GM18870 (cell line): ENCODE measurements at regions not wholly inside any gene's neighbourhood (a gene's known extent, or its start where the extent isn't known, plus 50 kb on each side); places are given as distances from the start of the nearest gene placed in this dataset.

Experiments
- ATAC-seq: cut with Tn5 transposase; IDR thresholded peaks from one replicate; pipeline ENCODE4 v1.9.1; 2021; ENCODE audit warnings: moderate library complexity; ENCODE audit not compliant: unreplicated experiment

- ATAC-seq = no peak
These were observed 520.7 kb downstream of the EIPR1 start for GRCh38 chr2:2856723-2857415.

GRCh38 chr2:2855297-2855696, 522.3 kb downstream of the EIPR1 start:
- ATAC-seq = no peak

DNA sequence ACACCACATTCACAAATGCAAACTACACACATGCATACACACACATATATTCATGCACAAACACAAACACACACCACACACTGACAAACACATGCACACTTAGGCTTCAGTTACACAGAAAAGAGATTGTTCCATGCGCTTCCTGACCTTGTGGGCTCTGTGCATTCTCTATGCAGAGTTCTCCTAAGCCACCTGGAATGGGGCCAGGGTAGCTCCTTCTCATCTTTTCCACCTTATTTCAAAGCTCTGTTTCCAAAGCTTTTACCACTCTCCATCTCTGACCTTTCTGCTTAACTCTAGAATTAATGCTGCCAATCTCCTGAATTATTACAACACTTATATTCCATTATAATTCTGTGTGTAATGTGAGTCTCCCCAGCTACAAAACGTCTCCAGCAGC, 522.3 kb upstream of the MYT1L start:
- ATAC-seq = no peak

- no peak for ATAC-seq
These were observed 521.0 kb upstream of the MYT1L start for GRCh38 chr2:2851806-2852777.

- ATAC-seq = no peak
These were observed 520.2 kb upstream of the MYT1L start for GRCh38 chr2:2851316-2851715.

GRCh38 chr2:2850859-2851258, 519.8 kb upstream of the MYT1L start:
- no peak for ATAC-seq

DNA sequence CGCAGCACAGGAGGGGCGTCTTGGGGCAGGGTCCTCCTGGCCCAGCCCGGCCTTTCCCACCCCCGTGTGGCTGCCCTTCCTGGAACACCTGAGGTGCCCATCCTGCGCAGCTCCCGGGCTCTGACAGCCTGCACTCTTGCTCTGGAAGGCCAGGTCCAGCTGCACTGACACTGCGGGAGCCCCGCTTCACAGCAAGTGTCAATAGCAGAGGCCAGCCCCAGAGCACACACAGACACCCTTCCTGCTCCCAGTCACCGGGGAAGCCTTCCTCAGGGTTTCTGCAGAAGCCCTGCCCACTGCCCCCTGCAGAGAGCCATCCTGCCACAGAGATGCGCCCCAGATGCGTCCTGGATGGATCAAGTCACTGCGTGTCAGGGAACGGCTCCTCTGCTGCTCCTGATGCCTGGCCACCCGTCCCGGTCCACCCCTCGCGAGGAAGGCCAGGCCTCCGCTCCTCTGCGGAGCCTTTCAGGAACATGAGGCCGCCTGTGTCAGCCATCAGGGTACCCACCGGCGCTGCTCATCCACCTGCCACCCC, 519.2 kb upstream of the MYT1L start:
- no peak for ATAC-seq

DNA sequence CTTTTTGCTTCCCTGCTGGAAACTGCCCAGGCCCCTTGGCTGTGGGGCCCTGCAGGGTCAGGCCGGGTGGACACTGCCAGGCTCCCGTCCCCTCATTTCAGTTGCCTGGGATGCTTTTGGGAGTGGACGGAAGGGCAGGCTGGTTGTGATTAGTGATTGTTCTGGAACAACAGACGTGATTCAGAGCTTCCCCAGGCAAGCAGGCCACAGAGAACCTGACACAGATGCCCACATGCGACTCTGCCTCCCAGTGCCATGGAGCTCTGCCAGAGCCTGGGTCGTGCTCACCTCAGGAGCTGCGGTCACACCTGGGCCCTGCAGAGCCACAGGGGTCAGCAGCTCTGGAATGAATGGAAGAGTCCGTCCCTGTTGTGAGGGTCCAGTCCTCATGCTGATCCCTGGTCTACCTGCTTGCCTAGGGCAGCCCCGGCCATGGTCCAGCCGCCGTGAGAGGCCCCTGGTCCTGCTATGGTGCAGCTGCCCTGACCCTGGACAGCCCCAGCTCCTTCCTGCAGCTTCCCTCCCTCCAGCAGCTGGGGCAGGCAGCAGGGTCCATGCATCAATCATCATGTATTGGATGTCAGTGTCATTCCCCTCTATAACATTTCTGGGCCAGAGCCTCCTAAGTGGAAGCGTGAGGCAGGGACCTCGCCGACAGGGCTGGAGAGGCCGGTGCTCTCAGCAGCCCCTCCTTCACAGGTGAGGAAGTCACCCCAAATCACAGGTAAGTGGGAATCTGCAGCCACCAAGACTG, 518.6 kb upstream of the MYT1L start:
- no peak for ATAC-seq

DNA sequence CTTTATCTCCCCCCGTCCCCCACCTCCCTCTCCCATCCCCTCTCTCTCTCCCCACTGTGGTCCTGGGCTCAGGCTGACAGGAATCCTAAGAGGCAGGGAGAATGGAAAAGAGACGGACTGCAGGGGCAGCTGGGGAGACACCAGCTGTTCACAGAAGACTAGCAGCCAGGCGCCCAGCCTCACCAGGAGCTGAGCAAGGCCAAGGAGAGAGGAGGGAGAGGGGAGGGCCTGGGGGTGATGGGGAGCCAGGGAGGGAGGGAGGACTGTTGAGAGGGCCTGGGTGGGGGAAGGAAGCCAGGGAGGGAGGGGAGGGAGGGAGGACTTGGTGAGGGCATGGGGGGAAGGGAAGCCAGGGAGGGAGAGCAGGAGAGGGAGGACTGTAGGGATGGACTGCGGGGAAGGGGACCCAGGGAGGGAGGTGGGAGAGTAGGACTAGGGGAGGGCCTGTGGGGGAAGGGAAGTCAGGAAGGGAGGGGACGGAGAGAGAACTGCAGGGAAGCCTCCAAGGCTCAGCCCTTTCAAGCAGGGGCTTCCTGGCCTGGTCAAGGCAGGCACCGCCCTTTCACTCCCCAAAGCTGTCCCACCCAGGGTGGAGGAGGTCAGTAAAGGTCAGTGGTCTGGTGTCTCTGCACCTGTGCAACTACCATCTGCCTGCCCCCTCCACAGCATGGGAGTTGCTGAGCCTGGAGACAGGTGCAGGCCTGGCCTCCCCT, 517.7 kb upstream of the MYT1L start:
- no peak for ATAC-seq

DNA sequence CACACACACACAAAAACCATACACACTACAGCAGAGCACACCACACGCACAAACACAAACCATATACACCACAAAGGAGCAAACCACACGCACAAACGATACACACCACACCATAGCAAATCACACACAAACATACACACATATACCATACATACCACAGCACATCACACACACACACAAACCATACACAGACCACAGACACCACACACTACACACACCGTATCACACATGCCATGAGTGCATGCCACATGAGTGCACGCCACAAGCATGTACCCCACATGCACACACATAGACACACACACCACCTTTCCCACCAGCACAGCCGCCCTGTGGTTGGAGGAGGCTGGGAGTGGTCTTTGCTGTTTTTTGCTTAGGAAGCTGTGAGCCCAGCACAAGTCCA, 517.1 kb upstream of the MYT1L start:
- ATAC-seq = no peak

GRCh38 chr2:2847209-2847676, 516.2 kb upstream of the MYT1L start:
- no peak for ATAC-seq

- no peak for ATAC-seq
These were observed 515.5 kb upstream of the MYT1L start for GRCh38 chr2:2846332-2847208.

DNA sequence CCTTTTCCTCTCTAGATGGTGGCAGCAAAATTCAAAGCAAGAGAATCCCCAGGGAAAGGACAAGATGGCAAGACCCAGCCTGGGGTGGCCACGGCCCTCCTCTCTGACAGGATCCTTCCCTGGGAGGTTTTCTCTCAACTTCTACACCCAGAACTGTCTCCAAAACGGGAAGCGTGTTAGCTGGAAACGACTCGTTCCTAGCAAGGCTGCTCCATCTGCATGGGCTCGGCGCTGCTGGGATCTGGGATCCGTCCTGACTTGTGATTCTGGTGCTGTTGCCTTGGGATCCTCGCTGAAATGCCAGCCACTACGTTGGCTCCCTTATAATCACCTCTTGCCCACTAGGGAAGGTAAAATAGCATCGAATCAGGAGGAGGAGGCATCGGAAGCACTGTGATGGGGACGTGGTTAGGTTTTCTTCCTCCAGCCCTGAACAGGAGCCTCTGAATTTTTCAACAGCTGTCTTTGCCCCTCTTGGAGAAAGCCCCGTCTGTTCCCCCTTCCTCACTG, 514.8 kb upstream of the MYT1L start:
- ATAC-seq = no peak

DNA sequence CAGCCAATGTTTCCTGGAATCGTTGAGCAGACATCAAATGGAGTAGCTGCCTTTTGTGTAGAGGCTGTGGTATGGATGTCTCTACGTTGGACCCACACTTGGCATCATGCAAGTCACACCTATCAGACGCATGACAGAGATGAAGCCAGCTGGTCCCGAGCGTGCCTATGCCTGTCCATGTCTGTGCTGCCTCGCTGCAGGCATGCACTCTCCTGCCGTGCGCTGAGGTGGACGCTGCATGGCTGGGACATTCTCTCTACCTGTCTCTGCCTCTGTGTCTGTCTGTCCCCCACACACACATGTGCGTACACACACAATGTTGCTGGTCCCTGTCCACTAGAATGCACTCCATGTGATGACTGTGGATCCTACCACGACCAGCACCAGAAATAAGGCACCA, 514.2 kb upstream of the MYT1L start:
- no peak for ATAC-seq

- no peak for ATAC-seq
These were observed 513.0 kb upstream of the MYT1L start for GRCh38 chr2:2843969-2844548.

GRCh38 chr2:2842466-2842865, 511.4 kb upstream of the MYT1L start:
- ATAC-seq = no peak

DNA sequence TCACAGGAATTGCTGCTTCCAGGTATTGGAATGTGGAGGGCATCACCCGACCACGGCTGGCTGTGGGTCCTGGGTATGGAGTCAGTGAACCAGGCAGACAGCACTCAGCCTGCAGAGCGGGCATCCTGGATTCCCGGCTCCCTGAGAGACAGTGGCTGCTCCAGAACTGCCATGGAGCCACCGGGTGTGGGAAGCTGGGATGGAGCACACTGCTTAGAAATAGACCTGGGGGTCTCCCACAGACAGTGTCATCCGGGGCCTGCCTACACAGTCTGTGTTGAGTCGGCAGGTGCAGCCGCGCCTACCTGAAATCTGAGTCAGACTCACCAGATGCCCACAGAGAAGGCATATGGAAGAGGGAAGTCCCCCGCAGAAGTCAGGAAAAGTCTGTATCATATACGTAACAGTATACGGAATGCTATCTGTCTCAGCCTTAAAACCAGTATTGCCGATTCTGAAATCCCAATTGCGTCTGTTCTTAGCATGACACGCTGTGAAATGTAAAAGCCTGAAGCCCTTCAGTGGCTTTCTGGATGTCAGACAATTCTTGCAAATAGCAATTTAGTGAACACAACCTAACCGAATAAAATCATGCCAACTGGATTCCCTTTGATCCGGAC, 509.7 kb upstream of the MYT1L start:
- no peak for ATAC-seq

DNA sequence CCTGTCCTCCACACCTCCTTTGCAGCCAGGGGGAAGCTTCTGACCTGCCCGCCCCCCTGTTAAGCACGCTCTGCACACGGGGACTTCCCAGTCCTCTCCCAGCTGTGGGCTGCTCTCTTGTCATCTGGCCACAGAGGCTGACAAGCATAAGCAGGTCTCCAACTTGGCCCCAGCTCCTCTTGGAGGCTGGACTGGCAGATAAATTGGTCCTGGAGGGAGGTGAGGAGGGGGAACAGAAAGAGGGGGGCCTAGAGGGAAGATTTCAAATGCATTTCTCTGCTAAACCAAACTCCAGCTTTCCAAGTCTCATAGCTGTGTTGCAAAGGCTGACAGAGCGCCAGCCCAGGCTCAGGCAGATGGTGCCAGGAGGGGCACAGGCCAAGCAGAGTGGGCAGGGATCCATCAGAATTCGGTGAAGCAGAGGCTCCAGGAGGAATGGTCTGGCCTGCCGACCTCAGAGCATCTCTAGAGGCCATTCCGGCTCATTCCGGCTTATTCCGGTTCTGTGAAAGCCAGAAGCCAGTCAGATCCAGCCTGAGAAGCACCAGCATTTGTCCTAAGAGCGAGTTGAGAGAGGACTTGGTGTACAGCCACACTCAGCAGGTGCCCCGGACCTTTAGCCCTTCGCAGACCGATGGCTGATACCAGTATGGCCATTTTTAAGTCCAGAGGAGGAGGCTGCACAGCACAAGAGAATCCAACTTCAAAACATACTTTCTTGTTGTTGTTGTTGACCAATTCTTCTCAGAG, 508.9 kb upstream of the MYT1L start:
- ATAC-seq = no peak
